B cell (primary cell): ENCODE measurements at regions not wholly inside any gene's neighbourhood (a gene's known extent, or its start where the extent isn't known, plus 50 kb on each side); places are given as distances from the start of the nearest gene placed in this dataset.

Experiments used
- ATAC-seq: fragments of 200-7000 bp; cut with Tn5 transposase; one replicate; pipeline ENCODE4 v1.10.0; 2021; ENCODE audit warnings: low read depth, mild to moderate bottlenecking, moderate number of reproducible peaks, moderate library complexity
- CTCF ChIA-PET: fragments of 350-600 bp; sonication (Branson Sonifier 250); formaldehyde crosslinking; loops from one replicate; lab custom pipeline; 2021; ENCODE audit warnings: antibody characterized with exemption, inconsistent platforms; lab: Charles Lee
- POLR2A ChIA-PET: fragments of 350-600 bp; sonication (Branson Sonifier 250); formaldehyde crosslinking; loops from one replicate; lab custom pipeline; 2021; ENCODE audit warnings: antibody characterized with exemption; lab: Charles Lee
- DNase-seq: peaks from one replicate; pipeline ENCODE4 v3.0.0; 2013
- H2AFZ ChIP-seq: 2 replicates; pipeline ENCODE4 v1.6.1; 2012; ENCODE audit warnings: mild to moderate bottlenecking, low read depth, low read length; ENCODE audit not compliant: insufficient read depth, poor library complexity, severe bottlenecking
- H3K27ac ChIP-seq, 2 donors: 1 replicate in 1 of 2; 2 replicates in 1 of 2; pipeline ENCODE4 v1.5.1; 2012 to 2013; ENCODE audit warnings: low read length in 2 of 2, mild to moderate bottlenecking in 2 of 2, moderate library complexity in 1 of 2
- H3K27me3 ChIP-seq, 4 experiments: fragments of 200-600 bp in 1 of 4; sonication (generic) in 1 of 4; replicated peaks in 1 of 4; 1 replicate in 2 of 4; 2 replicates in 2 of 4; pipeline versions ENCODE4 v1.6.1 to v1.7.0; 2013 to 2016; ENCODE audit warnings: low read length in 3 of 4, mild to moderate bottlenecking in 2 of 4, mixed read lengths in 1 of 4, moderate library complexity in 1 of 4; ENCODE audit not compliant: insufficient read depth in 4 of 4, control insufficient read depth in 3 of 4; ENCODE audit errors: control extremely low read depth in 1 of 4
- H3K36me3 ChIP-seq, 2 experiments: replicated peaks in 1 of 2; 1 replicate in 1 of 2; 2 replicates in 1 of 2; pipeline versions ENCODE4 v1.6.1 to v1.7.1; 2013; ENCODE audit warnings: low read length in 1 of 2; ENCODE audit not compliant: insufficient read depth in 2 of 2, control insufficient read depth in 1 of 2; ENCODE audit errors: control extremely low read depth in 1 of 2, extremely low read depth in 1 of 2
- H3K4me1 ChIP-seq, 2 donors: fragments of 200-600 bp in 1 of 2; sonication (generic) in 1 of 2; 1 replicate in 1 of 2; 2 replicates in 1 of 2; pipeline versions ENCODE4 v1.5.1 to v1.6.1; 2013 to 2017; ENCODE audit warnings: low read length in 2 of 2; ENCODE audit not compliant: control insufficient read depth in 2 of 2, insufficient read depth in 2 of 2
- H3K4me2 ChIP-seq: replicated peaks from 2 replicates; pipeline ENCODE3; 2012; ENCODE audit warnings: mild to moderate bottlenecking, low read depth, low read length; ENCODE audit not compliant: poor library complexity, severe bottlenecking
- H3K4me3 ChIP-seq, 5 experiments: fragments of 200-600 bp in 1 of 5; sonication (generic) in 1 of 5; 1 replicate in 3 of 5; 2 replicates in 2 of 5; pipeline versions ENCODE4 v1.5.1 to v1.7.0; 2011 to 2016; ENCODE audit warnings: low read length in 4 of 5, mild to moderate bottlenecking in 4 of 5, low read depth in 2 of 5, control low read depth in 1 of 5, moderate library complexity in 1 of 5; ENCODE audit not compliant: insufficient read depth in 1 of 5; ENCODE audit errors: control extremely low read depth in 1 of 5, extremely low read depth in 1 of 5
- H3K79me2 ChIP-seq: fragments of 200-600 bp; sonication (generic); one replicate; pipeline ENCODE4 v1.6.0; 2016; ENCODE audit warnings: low read length; ENCODE audit not compliant: control insufficient read depth, insufficient read depth
- H3K9ac ChIP-seq: fragments of 200-600 bp; sonication (generic); 2 replicates; pipeline ENCODE4 v1.6.1; 2017; ENCODE audit warnings: mild to moderate bottlenecking, low read length, moderate library complexity
- H3K9me3 ChIP-seq, 3 donors: one replicate each; pipeline versions ENCODE4 v1.6.1 to v1.7.1; 2013; ENCODE audit warnings: low read length in 2 of 3; ENCODE audit not compliant: control insufficient read depth in 2 of 3, insufficient read depth in 1 of 3; ENCODE audit errors: control extremely low read depth in 1 of 3
- H4K20me1 ChIP-seq: 2 replicates; pipeline ENCODE4 v1.6.0; 2012; ENCODE audit warnings: mild to moderate bottlenecking, low read length; ENCODE audit not compliant: insufficient read depth, control insufficient read depth, poor library complexity, severe bottlenecking
- H3K27ac Mint-ChIP-seq: one replicate; pipeline ENCODE4 v1.8.0; 2021; ENCODE audit warnings: mixed read lengths
- H3K27me3 Mint-ChIP-seq: one replicate; pipeline ENCODE4 v1.8.0; 2021; ENCODE audit warnings: mixed read lengths
- H3K4me1 Mint-ChIP-seq: one replicate; pipeline ENCODE4 v1.8.0; 2021; ENCODE audit warnings: mixed read lengths
- H3K4me3 Mint-ChIP-seq: one replicate; pipeline ENCODE4 v1.8.0; 2021; ENCODE audit warnings: mixed read lengths
- H3K9me3 Mint-ChIP-seq: one replicate; pipeline ENCODE4 v1.8.0; 2022; ENCODE audit warnings: mixed read lengths; ENCODE audit not compliant: insufficient read depth
- CTCF ChIP-seq: fragments of 200-600 bp; IDR thresholded peaks from one replicate; pipeline ENCODE4 v1.8.0; 2022; ENCODE audit warnings: antibody characterized with exemption, mild to moderate bottlenecking
- EZH2 ChIP-seq: IDR thresholded peaks from 2 replicates; pipeline ENCODE4 v1.6.1; 2012; ENCODE audit warnings: borderline replicate concordance, low read depth, mild to moderate bottlenecking, moderate library complexity, low read length; ENCODE audit not compliant: insufficient read depth, poor library complexity, severe bottlenecking
- WGBS: methylation state at CpG from one replicate; pipeline ENCODE4 v1.1.5; 2013; ENCODE audit warnings: missing lambda C conversion rate; ENCODE audit not compliant: insufficient coverage; 5-methylcytosine and 5-hydroxymethylcytosine counted together
- intact Hi-C: fragments of 100-400 bp; cut with micrococcal nuclease; formaldehyde crosslinking; loops from one replicate; pipeline ENCODE4 v1.10.0; 2022

- CTCF ChIA-PET, result no interaction called here
- H3K27ac ChIP-seq, result no peak overlapping the region
- WGBS, result no CpG with 5 or more reads among the region's 1 CpG
Observed at GRCh38 chr2:108161298-108161697, 78.5 kb upstream of the SULT1C3 start.

GRCh38 chr2:108164318-108164717, 75.5 kb upstream of the SULT1C3 start:
- no peak for DNase-seq
- no peaks in the 10 kb centered on the region for H3K4me1 Mint-ChIP-seq
- TF ChIP-seq EZH2 (no peak), CTCF (no peak)
- intact Hi-C loops, result no loop called here
- H3K4me1 ChIP-seq, result no peaks in the 10 kb centered on the region
- H3K27me3 ChIP-seq, result peaks cover 0 to 3% (median 0%) of the 10 kb centered on the region in 4 experiments
- H3K9me3 ChIP-seq, result no peaks in the 10 kb centered on the region
- no peak overlapping the region for H2AFZ ChIP-seq
- no peak overlapping the region for H3K27ac Mint-ChIP-seq
- H3K36me3 ChIP-seq, result no peaks in the 10 kb centered on the region
- H3K79me2 ChIP-seq, result no peaks in the 10 kb centered on the region
- no peaks in the 10 kb centered on the region for H3K9me3 Mint-ChIP-seq
- H3K4me3 Mint-ChIP-seq, result no peak overlapping the region
- no peak overlapping the region for H3K9ac ChIP-seq
- ChIA-PET POLR2A (no interaction called here), CTCF (interaction anchor here (0.8 kb wide), 1 partner anchor 10 kb away, joined by 3 read pairs; no protein-coding TSS in a partner anchor)
- H4K20me1 ChIP-seq, result no peaks in the 10 kb centered on the region
- no peak overlapping the region for H3K27ac ChIP-seq
- H3K4me2 ChIP-seq, result no peak overlapping the region
- ATAC-seq, result no peak
- H3K27me3 Mint-ChIP-seq, result peaks cover 6% of the 10 kb centered on the region
- no CpG with 5 or more reads among the region's 2 CpGs for WGBS
- no peak overlapping the region for H3K4me3 ChIP-seq

More at GRCh38 chr2:108161298-108161697, 78.5 kb upstream of the SULT1C3 start:
- no peak for ATAC-seq
- peaks cover 5% of the 10 kb centered on the region for H3K27me3 Mint-ChIP-seq
- peaks cover 2% of the 10 kb centered on the region for H3K9me3 Mint-ChIP-seq
- Histone ChIP-seq H3K79me2 (no peaks in the 10 kb centered on the region), H4K20me1 (no peaks in the 10 kb centered on the region), H2AFZ (no peak overlapping the region), H3K4me3 (no peak overlapping the region), H3K9me3 (no peaks in the 10 kb centered on the region), H3K4me2 (no peak overlapping the region), H3K27me3 (peaks cover 0 to 3% (median 0%) of the 10 kb centered on the region in 4 experiments), H3K4me1 (no peaks in the 10 kb centered on the region), H3K36me3 (no peaks in the 10 kb centered on the region), H3K9ac (no peak overlapping the region)
- TF ChIP-seq EZH2, result no peak
- no peak for TF ChIP-seq CTCF
- H3K4me3 Mint-ChIP-seq, result no peak overlapping the region
- H3K27ac Mint-ChIP-seq, result no peak overlapping the region
- DNase-seq, result no peak
- intact Hi-C loops, result no loop called here
- POLR2A ChIA-PET, result no interaction called here
- H3K4me1 Mint-ChIP-seq, result no peaks in the 10 kb centered on the region
